Aorta (tissue), 5 donors: ENCODE measurements at regions not wholly inside any gene's neighbourhood (a gene's known extent, or its start where the extent isn't known, plus 50 kb on each side); places are given as distances from the start of the nearest gene placed in this dataset.

Source experiments
- ATAC-seq: fragments of 200-7000 bp; cut with Tn5 transposase; one replicate; pipeline ENCODE4 v1.9.1; 2022; ENCODE audit warnings: moderate library complexity; ENCODE audit not compliant: low FRiP score
- DNase-seq, 2 donors: peaks; one replicate each; pipeline ENCODE4 v3.0.0-alpha.2; 2020
- H3K27ac ChIP-seq, 2 donors: one replicate each; pipeline ENCODE4 v1.5.1; 2013; ENCODE audit warnings: low read length in 2 of 2, mild to moderate bottlenecking in 2 of 2, moderate library complexity in 2 of 2, control low read depth in 1 of 2, inconsistent platforms in 1 of 2, low read depth in 1 of 2
- H3K27me3 ChIP-seq, 2 donors: one replicate each; pipeline ENCODE4 v1.6.1; 2013; ENCODE audit warnings: control low read depth in 1 of 2, low read length in 1 of 2, mild to moderate bottlenecking in 1 of 2, moderate library complexity in 1 of 2; ENCODE audit not compliant: insufficient read depth in 2 of 2, control insufficient read depth in 1 of 2
- H3K36me3 ChIP-seq, 2 donors: one replicate each; pipeline ENCODE4 v1.6.1; 2013; ENCODE audit warnings: control low read depth in 1 of 2, low read length in 1 of 2, mild to moderate bottlenecking in 1 of 2; ENCODE audit not compliant: insufficient read depth in 2 of 2, control insufficient read depth in 1 of 2
- H3K4me1 ChIP-seq, 2 donors: one replicate each; pipeline ENCODE4 v1.6.1; 2013; ENCODE audit warnings: low read length in 2 of 2, control low read depth in 1 of 2, mild to moderate bottlenecking in 1 of 2, moderate library complexity in 1 of 2; ENCODE audit not compliant: insufficient read depth in 2 of 2, control insufficient read depth in 1 of 2
- H3K4me3 ChIP-seq, 2 donors: one replicate each; pipeline ENCODE4 v1.5.1; 2013; ENCODE audit warnings: low read length in 2 of 2, control low read depth in 1 of 2, mild to moderate bottlenecking in 1 of 2
- H3K9me3 ChIP-seq: one replicate; pipeline ENCODE4 v1.6.1; 2013; ENCODE audit warnings: mild to moderate bottlenecking, low read length; ENCODE audit not compliant: control insufficient read depth
- WGBS, 2 donors: extraction: QIAGEN DNeasy Blood & Tissue Kit; methylation state at CpG; one replicate each; pipeline ENCODE4 v1.1.7; 2013; 5-methylcytosine and 5-hydroxymethylcytosine counted together
- intact Hi-C, 2 donors: fragments of 100-400 bp; cut with DNase I; formaldehyde crosslinking; loops; one replicate each; pipeline versions ENCODE4 v1.14.2 to v1.15.0; 2022
- donor health status: healthy with polysubstance abuse.
- donor health status: Bipolar disorder and iron deficiency.
- donor health status: DM: no; HTN: no; CAD: no.
- donor health status: DM: no; HTN: no; CAD: no.
- donor health status: DM: yes; HTN: yes; CAD: no.

DNA sequence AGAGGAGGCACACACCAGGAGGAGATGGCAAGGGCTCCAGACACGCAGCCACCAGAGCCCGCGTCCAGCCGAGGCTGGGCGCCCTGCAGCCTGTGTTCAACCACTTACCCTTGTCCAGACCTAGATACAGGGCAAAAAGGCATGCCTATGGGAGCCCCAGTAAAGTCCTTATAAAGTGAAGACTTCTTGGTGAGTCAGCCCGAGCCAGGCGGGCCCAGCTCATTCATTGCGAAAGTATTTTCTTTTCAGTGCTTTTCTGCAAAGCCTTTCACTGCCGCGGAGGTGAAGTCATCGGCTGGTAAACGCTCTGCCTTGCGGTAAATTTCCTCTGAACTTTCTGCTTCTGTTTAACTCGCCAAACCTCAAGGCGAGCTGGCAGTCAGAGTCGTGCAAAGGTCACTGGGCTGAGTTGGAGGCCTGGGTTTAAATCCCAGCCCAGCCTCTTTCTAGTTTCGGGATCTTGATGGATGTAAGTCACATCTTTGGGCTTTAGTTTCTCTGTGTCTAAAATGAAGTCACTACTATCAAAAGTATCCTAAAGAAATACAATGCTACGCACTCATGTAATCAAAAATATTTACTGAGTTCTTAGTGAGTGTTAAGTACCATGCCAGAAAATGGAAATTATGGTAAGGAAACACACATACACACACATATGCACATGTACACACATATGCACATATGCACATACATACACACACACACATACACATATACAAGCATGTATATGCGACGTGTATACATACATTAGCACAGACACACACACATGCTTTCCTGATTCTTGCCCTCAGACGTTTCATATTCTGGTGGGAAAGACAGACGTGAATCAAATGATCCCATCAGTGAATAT lies 54.7 kb upstream of the IFFO2 start:
- Histone ChIP-seq H3K27ac (peak overlapping the region; percentile 72 to 95), H3K27me3 (no peaks in the 10 kb centered on the region), H3K36me3 (no peaks in the 10 kb centered on the region), H3K4me1 (peaks cover 2 to 4% of the 10 kb centered on the region in 2 donors), H3K9me3 (no peaks in the 10 kb centered on the region), H3K4me3 (no peak overlapping the region)
- intact Hi-C loops = loop anchor here (1.0 to 5.0 kb wide), 2 partner anchors 54 to 55 kb away; partner anchors contain the start of gene IFFO2 (in 2 of the 2)
- ATAC-seq (peak; percentile 90), DNase-seq (peak; percentile 93)
- 12 to 13% methylated on average over 22 of the region's 22 CpGs for WGBS, 2 donors

DNA sequence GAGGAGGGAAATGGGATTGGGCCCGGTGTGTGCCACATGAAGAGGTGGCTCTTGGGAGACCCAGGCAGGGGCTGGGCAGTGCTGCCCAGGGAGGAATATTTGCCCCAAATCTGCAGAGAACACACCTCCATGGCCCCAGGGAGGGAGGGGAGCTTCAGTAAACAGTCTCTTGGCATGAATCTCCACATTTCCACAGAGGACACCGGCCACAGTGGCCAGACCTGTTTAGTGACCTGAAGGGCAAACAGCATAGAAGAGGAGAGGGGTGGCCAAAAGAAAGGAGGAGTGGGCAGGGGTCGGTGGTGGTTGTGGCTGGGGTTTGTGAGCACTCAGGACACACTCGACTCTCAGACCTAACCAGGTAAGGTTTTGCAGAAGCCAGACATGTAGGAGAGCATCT lies 54.0 kb upstream of the IFFO2 start:
- H3K27me3 ChIP-seq = no peaks in the 10 kb centered on the region
- intact Hi-C loops = loop anchor here in 1 of 2 donors (5.0 kb wide), 1 partner anchor 53 kb away; the partner anchor contains the start of gene IFFO2
- peaks cover 2 to 4% of the 10 kb centered on the region in 2 donors for H3K4me1 ChIP-seq
- H3K4me3 ChIP-seq = no peak overlapping the region
- peak overlapping the region; percentile 72 to 95 for H3K27ac ChIP-seq
- no peaks in the 10 kb centered on the region for H3K36me3 ChIP-seq
- DNase-seq (no peak), ATAC-seq (no peak)
- no peaks in the 10 kb centered on the region for H3K9me3 ChIP-seq
- 79% methylated on average over 4 of the region's 4 CpGs for WGBS, 2 donors

DNA sequence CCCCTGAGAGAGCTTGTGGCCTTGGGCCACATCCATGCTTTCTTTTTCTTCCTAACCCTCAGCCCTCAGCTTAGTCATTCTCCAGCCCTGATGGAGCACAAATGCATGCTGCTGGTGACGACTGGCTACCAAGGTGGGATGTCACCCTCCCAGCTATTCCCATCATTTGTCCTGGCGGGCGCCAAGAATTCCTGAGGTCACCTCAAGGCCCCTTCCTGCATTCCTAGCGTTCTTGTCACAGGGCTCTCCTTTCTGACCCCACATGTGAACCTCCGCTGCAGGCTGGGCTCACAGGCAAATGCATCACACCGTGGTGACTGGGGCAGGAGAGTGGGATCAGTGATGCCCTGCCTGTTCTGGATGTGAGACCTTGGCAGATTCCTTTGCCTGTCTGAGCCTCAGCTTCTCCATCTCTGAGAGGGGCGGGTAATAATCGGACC lies 53.4 kb upstream of the IFFO2 start:
- Histone ChIP-seq H3K27ac (no peak overlapping the region), H3K36me3 (no peaks in the 10 kb centered on the region), H3K9me3 (no peaks in the 10 kb centered on the region), H3K4me1 (peaks cover 2 to 4% of the 10 kb centered on the region in 2 donors), H3K27me3 (no peaks in the 10 kb centered on the region), H3K4me3 (no peak overlapping the region)
- ATAC-seq (no peak), DNase-seq (no peak)
- intact Hi-C loops = loop anchor here in 1 of 2 donors (5.0 kb wide), 1 partner anchor 53 kb away; the partner anchor contains the start of gene IFFO2
- 86 to 90% methylated on average over 8 of the region's 8 CpGs for WGBS, 2 donors

DNA sequence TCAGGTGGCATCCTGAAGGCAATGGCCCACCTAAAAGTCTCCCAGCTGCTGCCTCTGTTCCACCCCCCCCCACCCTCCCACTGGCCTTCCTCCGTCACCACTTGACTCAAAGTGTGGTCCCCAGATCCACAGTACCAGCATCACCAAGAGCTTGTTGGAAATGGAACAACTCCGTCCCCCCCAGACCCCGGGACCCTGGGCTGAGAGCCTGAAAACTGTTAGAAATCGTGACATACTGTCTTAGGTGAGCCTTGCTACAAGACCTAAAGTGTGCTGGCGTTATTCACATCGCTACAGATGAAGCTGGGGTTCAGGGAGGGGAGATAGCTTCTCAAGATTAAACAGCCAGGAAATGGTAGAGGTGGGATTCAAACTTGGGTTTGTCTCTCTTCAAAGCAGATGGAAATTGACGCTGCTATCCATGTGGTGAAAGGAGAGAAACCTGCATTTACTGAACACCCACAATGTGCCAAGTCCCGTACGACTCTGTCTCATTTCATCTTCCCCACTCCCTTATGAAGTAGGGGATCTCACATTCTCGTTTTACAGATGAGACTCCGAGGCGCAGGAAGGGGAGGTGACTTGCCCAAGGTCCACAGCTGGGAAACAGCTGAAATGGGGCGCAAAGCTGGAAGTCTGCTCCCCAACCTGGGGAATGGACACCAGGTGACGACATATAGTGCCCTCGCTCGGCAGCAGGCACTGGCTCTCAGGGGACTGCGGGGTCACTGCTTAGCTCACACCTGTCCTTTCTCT lies 52.8 kb upstream of the IFFO2 start:
- Histone ChIP-seq H3K4me1 (peaks cover 2 to 4% of the 10 kb centered on the region in 2 donors), H3K9me3 (no peaks in the 10 kb centered on the region), H3K36me3 (no peaks in the 10 kb centered on the region), H3K4me3 (no peak overlapping the region), H3K27me3 (no peaks in the 10 kb centered on the region), H3K27ac (no peak overlapping the region)
- no peak for ATAC-seq
- no peak for DNase-seq
- WGBS, 2 donors = 91 to 94% methylated on average over 17 of the region's 17 CpGs
- intact Hi-C loops = no loop called here

DNA sequence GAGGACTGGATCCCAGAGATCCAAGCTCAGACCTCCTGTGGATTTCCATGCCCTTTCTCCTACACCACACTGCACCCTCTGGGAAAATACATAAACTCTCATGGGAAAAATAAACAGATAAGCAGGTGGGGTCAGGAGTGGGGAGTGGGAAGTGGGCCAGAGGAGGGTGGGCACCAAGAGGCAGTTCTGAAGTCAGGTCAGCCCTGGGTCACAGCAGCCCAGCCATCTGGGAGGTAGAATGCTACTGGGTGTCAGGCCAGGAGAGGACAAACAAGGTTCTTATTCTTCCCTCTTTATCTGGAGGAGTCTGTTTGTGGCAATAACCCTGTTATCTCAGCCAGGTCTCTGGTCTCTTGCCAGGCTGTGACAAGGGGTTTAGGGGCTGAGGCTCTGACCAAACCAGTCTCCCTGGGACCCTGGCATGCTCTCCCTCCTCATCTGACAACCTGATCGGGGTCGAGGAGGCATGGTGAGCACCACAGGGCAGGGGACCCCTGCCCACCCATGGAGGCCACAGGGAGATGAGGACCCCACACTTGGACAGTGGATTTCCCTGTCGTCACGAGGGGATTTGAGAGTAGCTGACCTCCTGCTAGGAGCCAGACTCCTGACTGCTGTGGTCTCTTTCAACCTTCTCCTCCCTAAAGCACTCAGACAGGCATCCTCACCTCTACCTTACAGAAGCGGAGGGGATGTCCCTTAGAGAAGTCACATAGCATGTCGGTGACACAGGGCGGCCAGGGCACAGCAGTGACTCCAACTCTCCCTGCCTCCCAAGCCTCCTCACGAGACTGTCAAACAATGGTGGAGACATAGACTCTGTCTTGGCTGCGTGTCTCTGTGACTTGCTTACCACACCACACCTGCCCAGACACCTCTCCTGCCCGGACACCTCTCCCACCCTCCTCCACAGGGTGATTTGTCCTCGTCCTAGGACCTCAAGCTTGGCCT lies 51.3 kb upstream of the IFFO2 start:
- H3K4me1 ChIP-seq = peaks cover 2 to 4% of the 10 kb centered on the region in 2 donors
- H3K36me3 ChIP-seq = no peaks in the 10 kb centered on the region
- intact Hi-C loops = no loop called here
- 91 to 95% methylated on average over 11 of the region's 11 CpGs for WGBS, 2 donors
- no peaks in the 10 kb centered on the region for H3K27me3 ChIP-seq
- DNase-seq = no peak
- no peak overlapping the region for H3K27ac ChIP-seq
- no peak for ATAC-seq
- no peaks in the 10 kb centered on the region for H3K9me3 ChIP-seq
- H3K4me3 ChIP-seq = no peak overlapping the region

DNA sequence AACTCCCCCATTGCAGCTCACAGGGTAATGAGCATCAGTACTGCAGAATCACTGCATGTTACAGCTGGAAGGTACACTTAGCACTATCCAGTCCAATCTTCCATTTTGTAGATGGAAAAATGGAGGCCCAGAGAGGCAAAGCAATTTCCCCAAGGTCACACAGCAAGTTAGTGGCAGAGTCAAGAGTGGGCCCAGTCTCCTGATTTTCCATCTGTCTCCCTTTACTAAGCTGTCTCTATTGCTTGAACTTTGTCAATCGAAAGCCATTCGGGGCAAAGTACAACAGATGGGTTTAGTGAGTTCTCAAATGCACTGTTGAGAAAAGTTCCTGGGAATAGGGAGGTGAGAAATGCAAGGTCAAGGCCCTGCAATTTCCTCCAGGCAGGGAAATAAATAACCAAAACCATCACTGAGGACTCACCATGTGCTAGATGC lies 50.4 kb upstream of the IFFO2 start:
- no peak overlapping the region for H3K27ac ChIP-seq
- 94 to 95% methylated on average over 2 of the region's 2 CpGs for WGBS, 2 donors
- H3K4me1 ChIP-seq = peaks cover 2 to 4% of the 10 kb centered on the region in 2 donors
- intact Hi-C loops = no loop called here
- ATAC-seq (no peak), DNase-seq (no peak)
- no peaks in the 10 kb centered on the region for H3K27me3 ChIP-seq
- H3K9me3 ChIP-seq = no peaks in the 10 kb centered on the region
- H3K36me3 ChIP-seq = no peaks in the 10 kb centered on the region
- H3K4me3 ChIP-seq = no peak overlapping the region
